Activated CD8-positive, alpha-beta T cell treated with anti-CD3 and anti-CD28 coated beads, Interleukin-2, amount 10 ng/mL, durations not matched to agents 7 days and 5 days (primary cell): ENCODE measurements at regions not wholly inside any gene's neighbourhood (a gene's known extent, or its start where the extent isn't known, plus 50 kb on each side); places are given as distances from the start of the nearest gene placed in this dataset.
"Not testable (repeated sequence)": the region's sequence is repeated elsewhere in the genome, so short reads cannot be mapped to it uniquely, and the experiment has no call there.

ENCODE experiments used
- ATAC-seq: fragments of 150-1000 bp; cut with Tn5 transposase; one replicate; pipeline ENCODE4 v1.10.0; 2021; ENCODE audit warnings: moderate library complexity
- CTCF ChIA-PET: fragments of 350-600 bp; sonication (Branson Sonifier 250); formaldehyde crosslinking; loops from one replicate; lab custom pipeline; 2021; ENCODE audit warnings: antibody characterized with exemption; lab: Charles Lee
- POLR2A ChIA-PET: fragments of 350-600 bp; sonication (Branson Sonifier 250); formaldehyde crosslinking; loops from one replicate; lab custom pipeline; 2021; ENCODE audit warnings: antibody characterized with exemption; lab: Charles Lee
- DNase-seq: peaks from one replicate; pipeline ENCODE4 v3.0.0-alpha.2; 2020
- H3K27ac Mint-ChIP-seq: one replicate; pipeline ENCODE4 v1.8.0; 2021; ENCODE audit warnings: mild to moderate bottlenecking, mixed read lengths
- H3K27me3 Mint-ChIP-seq: one replicate; pipeline ENCODE4 v1.8.0; 2021; ENCODE audit warnings: low read depth, mixed read lengths
- H3K36me3 Mint-ChIP-seq: one replicate; pipeline ENCODE4 v1.8.0; 2021; ENCODE audit warnings: low read depth, mixed read lengths
- H3K4me1 Mint-ChIP-seq: one replicate; pipeline ENCODE4 v1.8.0; 2021; ENCODE audit warnings: low read depth, mixed read lengths
- H3K4me3 Mint-ChIP-seq: one replicate; pipeline ENCODE4 v1.8.0; 2021; ENCODE audit warnings: mild to moderate bottlenecking, mixed read lengths
- H3K9me3 Mint-ChIP-seq: one replicate; pipeline ENCODE4 v1.8.0; 2022; ENCODE audit warnings: mixed read lengths; ENCODE audit not compliant: insufficient read depth

DNA sequence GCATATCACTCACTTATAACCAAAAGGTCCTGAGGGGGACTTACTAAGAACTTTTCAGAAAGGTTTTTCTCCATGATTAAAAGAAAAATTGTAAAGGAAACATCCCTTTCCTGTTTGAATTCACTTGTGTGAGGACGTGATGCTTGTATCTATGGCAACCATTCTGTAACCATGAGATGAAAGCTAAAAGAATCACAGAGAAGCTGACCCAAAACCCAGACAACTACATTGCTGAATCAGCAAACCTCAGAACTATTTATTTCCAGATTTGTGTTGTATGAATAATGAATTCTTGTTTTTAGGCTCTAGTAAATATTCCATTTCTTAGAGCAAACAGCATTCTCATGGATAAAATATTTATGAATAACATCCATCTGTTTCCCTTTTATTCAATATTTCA is 91.2 kb downstream of the RCHY1 start:
- Mint-ChIP-seq H3K27ac (no peak overlapping the region), H3K4me3 (no peak overlapping the region), H3K4me1 (no peaks in the 10 kb centered on the region), H3K27me3 (peaks cover 3% of the 10 kb centered on the region), H3K36me3 (no peaks in the 10 kb centered on the region), H3K9me3 (no peaks in the 10 kb centered on the region)
- DNase-seq (no peak), ATAC-seq (no peak)
- ChIA-PET CTCF (no interaction called here), POLR2A (no interaction called here)

DNA sequence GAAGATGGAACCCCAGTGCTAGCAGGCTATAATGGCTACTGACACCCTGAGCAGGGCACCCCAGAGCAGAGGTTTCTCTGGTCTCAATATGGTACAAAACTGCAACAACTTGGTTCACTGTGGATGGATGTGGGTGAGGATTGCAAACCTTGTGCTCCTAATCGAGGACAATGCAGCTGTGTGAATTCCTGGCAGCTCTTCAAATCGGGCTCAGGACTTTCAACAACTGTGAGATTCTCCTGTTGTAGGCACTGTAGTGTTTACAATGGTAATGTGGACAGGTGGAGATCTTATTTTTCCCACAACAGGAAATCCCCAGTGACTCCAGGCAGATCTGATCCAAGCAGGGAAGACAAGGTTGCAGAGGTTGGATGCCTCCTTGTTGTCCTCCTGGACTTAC is 101.5 kb downstream of the RCHY1 start:
- peaks cover 3% of the 10 kb centered on the region for H3K27me3 Mint-ChIP-seq
- no peaks in the 10 kb centered on the region for H3K4me1 Mint-ChIP-seq
- no peaks in the 10 kb centered on the region for H3K36me3 Mint-ChIP-seq
- no peak for ATAC-seq
- POLR2A ChIA-PET, result no interaction called here
- H3K4me3 Mint-ChIP-seq, result no peak overlapping the region
- no peak overlapping the region for H3K27ac Mint-ChIP-seq
- CTCF ChIA-PET, result no interaction called here
- H3K9me3 Mint-ChIP-seq, result no peaks in the 10 kb centered on the region
- DNase-seq, result no peak

GRCh38 chr4:75398501-75398900 is 115.7 kb downstream of the RCHY1 start:
- H3K36me3 Mint-ChIP-seq, result no peaks in the 10 kb centered on the region

DNA sequence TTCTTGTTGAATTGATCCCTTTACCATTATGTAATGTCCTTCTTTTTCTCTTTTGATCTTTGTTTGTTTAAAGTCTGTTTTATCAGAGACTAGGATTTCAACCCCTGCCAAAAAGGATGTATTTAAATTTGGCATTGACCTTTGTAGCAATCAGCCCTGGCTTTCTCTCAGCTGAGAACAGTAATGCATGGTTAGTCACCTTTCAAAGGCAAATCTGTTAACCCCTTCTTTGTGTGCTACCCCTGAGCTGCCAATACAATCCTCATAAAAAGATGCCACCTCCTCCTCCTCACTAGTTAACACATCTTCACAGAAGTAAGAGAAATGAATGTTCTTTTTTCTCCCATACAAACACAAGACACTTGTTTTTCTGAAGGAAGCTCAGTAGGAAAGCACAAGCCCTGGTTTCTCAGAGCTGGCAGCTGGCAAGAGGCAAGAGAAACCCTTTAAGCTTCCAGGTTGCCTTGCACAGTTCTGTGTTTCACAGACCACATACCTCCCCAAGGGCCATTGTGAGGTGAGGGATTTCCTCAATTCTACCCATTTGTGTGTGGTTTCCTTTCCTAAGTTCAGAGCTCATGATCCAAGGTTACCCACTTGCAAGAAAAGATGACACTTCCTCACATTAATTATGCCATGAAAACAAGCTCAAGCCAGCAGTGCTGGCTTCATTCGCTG is 122.6 kb downstream of the RCHY1 start:
- H3K4me1 Mint-ChIP-seq, result no peaks in the 10 kb centered on the region
- no peaks in the 10 kb centered on the region for H3K36me3 Mint-ChIP-seq
- no peak overlapping the region for H3K4me3 Mint-ChIP-seq
- CTCF ChIA-PET, result no interaction called here
- H3K27me3 Mint-ChIP-seq, result no peaks in the 10 kb centered on the region
- POLR2A ChIA-PET, result no interaction called here
- no peak for ATAC-seq
- H3K27ac Mint-ChIP-seq, result no peak overlapping the region
- no peak for DNase-seq
- no peaks in the 10 kb centered on the region for H3K9me3 Mint-ChIP-seq

More at GRCh38 chr4:75398501-75398900, 115.7 kb downstream of the RCHY1 start:
- H3K4me3 Mint-ChIP-seq, result no peak overlapping the region
- H3K9me3 Mint-ChIP-seq, result no peaks in the 10 kb centered on the region
- ChIA-PET POLR2A (no interaction called here), CTCF (no interaction called here)
- ATAC-seq, result no peak
- no peaks in the 10 kb centered on the region for H3K4me1 Mint-ChIP-seq
- H3K27ac Mint-ChIP-seq, result no peak overlapping the region
- H3K27me3 Mint-ChIP-seq, result no peaks in the 10 kb centered on the region
- DNase-seq, result no peak

DNA sequence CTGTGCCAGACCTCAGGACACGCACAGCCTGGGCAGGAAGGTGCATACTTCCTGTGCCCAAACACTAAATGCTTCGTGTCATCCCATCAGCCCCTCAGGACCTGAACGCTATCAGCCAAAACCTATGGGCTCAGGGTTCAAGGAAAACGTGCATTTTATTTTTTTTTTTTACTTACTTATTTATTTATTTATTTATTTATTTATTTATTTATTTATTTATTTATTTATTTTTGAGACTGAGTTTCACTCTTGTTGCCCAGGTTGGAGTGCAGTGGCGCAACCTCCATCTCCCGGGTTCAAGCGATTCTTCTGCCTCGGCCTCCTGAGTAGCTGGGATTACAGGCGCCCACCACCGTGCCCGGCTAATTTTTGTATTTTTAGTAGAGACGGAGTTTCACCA is 127.8 kb downstream of the RCHY1 start:
- CTCF ChIA-PET, DNase-seq, H3K4me1 Mint-ChIP-seq: not testable (repeated sequence)

DNA sequence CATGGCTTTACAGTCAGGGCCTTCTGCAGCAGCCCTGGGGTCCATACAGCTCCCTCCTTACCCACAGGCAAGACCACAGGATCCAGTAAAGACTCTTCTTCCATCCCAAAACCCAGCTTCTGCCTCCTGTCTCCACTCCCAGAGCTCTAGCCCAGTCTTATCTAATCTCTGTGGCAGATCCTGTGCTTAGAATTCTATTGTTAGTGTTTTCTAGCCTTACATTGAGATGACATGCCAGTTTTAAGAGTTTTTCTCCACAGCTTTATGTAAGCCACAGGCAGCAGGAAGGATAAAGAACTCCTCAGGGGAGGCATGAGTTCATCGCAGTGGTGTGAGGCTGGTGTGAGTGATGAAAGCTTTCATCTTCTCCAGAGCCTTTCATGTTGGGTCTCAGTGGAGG is 129.1 kb downstream of the RCHY1 start:
- H3K27ac Mint-ChIP-seq, result no peak overlapping the region
- H3K36me3 Mint-ChIP-seq, result no peaks in the 10 kb centered on the region
- ATAC-seq, result no peak
- H3K4me1 Mint-ChIP-seq, result no peaks in the 10 kb centered on the region
- H3K9me3 Mint-ChIP-seq, result no peaks in the 10 kb centered on the region
- ChIA-PET CTCF (no interaction called here), POLR2A (no interaction called here)
- H3K4me3 Mint-ChIP-seq, result no peak overlapping the region
- no peaks in the 10 kb centered on the region for H3K27me3 Mint-ChIP-seq
- DNase-seq, result no peak

More for the DNA sequence above, 127.8 kb downstream of the RCHY1 start:
- H3K27ac Mint-ChIP-seq, H3K4me3 Mint-ChIP-seq, H3K36me3 Mint-ChIP-seq, H3K9me3 Mint-ChIP-seq, POLR2A ChIA-PET, H3K27me3 Mint-ChIP-seq, ATAC-seq: not testable (repeated sequence)

DNA sequence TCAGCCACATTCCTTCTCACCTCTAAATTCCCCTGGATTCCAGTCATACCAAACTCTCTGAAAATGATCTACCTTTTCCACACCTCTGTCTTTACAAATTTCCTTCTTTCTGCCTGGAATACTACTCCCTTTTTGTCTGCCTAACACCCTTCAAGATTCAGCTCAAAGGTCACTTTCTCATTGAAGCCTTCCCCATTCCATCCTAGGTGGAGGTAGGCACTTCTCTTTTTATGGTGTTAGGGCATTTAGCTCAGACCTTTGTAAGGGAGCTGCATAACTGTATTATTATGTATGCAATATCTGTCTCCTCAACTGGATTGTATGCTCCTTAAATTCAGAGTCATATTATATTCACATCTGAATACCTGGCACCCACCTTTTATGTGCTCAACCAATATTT is 137.7 kb downstream of the RCHY1 start:
- no peak overlapping the region for H3K27ac Mint-ChIP-seq
- POLR2A ChIA-PET, result no interaction called here
- ATAC-seq (no peak), DNase-seq (no peak)
- H3K9me3 Mint-ChIP-seq, result no peaks in the 10 kb centered on the region
- H3K4me1 Mint-ChIP-seq, result no peaks in the 10 kb centered on the region
- H3K27me3 Mint-ChIP-seq, result no peaks in the 10 kb centered on the region
- no peak overlapping the region for H3K4me3 Mint-ChIP-seq
- CTCF ChIA-PET, result no interaction called here
- H3K36me3 Mint-ChIP-seq, result no peaks in the 10 kb centered on the region

- POLR2A ChIA-PET, result no interaction called here
Observed at GRCh38 chr4:75371915-75372314, 142.3 kb downstream of the RCHY1 start.

DNA sequence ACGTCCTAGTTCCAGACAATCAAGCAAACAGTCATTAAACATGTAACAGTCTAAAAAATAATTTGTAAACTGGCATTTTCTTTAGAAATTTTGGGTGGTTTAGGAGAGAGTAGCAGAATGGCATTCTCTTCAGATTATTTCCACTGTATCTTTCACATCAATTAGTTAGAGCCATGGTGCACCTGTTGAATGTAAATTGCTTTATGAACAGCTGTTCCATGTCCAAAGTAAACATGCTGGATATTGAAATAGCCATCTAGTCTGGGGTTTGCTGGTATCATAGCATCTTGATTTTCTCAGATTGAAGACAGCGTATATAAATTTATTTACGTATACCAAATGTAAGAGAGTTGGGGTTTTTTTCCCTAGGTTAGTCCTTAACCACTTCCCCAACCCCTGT is 143.6 kb downstream of the RCHY1 start:
- H3K4me1 Mint-ChIP-seq, result no peaks in the 10 kb centered on the region
- ATAC-seq, result no peak
- no peak overlapping the region for H3K4me3 Mint-ChIP-seq
- no peak for DNase-seq
- H3K9me3 Mint-ChIP-seq, result no peaks in the 10 kb centered on the region
- no peak overlapping the region for H3K27ac Mint-ChIP-seq
- ChIA-PET POLR2A (no interaction called here), CTCF (no interaction called here)
- H3K27me3 Mint-ChIP-seq, result peaks cover 2% of the 10 kb centered on the region
- H3K36me3 Mint-ChIP-seq, result no peaks in the 10 kb centered on the region

More at GRCh38 chr4:75371915-75372314, 142.3 kb downstream of the RCHY1 start:
- CTCF ChIA-PET, result no interaction called here
- no peaks in the 10 kb centered on the region for H3K36me3 Mint-ChIP-seq
- no peak overlapping the region for H3K4me3 Mint-ChIP-seq
- H3K27me3 Mint-ChIP-seq, result peaks cover 2% of the 10 kb centered on the region
- ATAC-seq, result no peak
- no peaks in the 10 kb centered on the region for H3K9me3 Mint-ChIP-seq
- no peak for DNase-seq
- H3K4me1 Mint-ChIP-seq, result no peaks in the 10 kb centered on the region
- H3K27ac Mint-ChIP-seq, result no peak overlapping the region

DNA sequence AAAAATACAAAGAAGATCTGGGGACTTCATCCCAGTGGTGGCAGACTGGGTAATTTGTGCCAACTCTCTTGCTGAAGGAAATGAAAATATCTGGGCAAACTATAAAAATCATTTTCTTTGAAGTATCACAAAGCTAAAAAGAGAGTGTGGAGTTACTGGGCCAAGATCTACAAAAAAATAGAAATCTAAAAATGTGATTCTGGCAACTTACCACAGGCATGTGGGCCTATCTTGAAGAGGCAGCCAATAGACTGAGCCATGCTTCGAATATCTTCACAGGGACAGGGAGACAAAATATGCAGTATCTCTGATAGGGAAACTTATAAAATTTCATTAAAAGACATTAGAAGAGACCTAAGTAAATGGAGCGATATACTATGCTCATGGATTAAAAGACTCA is 168.8 kb downstream of the RCHY1 start:
- no peak for DNase-seq
- no peak overlapping the region for H3K4me3 Mint-ChIP-seq
- no peaks in the 10 kb centered on the region for H3K27me3 Mint-ChIP-seq
- ChIA-PET CTCF (no interaction called here), POLR2A (no interaction called here)
- H3K36me3 Mint-ChIP-seq, result no peaks in the 10 kb centered on the region
- ATAC-seq, result no peak
- no peaks in the 10 kb centered on the region for H3K4me1 Mint-ChIP-seq
- no peaks in the 10 kb centered on the region for H3K9me3 Mint-ChIP-seq
- no peak overlapping the region for H3K27ac Mint-ChIP-seq

DNA sequence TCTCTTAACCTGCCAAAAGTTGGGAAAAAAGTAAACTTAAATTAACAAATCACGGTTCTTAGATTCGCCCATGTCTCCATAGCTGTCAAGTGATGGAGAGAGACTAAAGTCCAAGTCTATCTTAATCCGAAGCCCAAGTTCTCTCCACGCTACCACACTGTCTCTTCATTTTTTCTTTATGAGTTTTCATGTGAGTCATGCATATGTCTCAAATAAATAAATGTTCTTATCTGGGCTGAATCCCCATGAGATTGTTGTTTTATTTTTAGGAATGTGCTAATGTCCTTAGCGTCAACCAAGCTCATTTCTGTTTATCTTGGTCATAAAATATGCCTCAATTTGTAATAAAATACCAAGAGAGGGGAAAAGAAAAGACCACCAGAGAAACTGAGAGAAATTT is 169.3 kb downstream of the RCHY1 start:
- no peaks in the 10 kb centered on the region for H3K4me1 Mint-ChIP-seq
- no peak overlapping the region for H3K27ac Mint-ChIP-seq
- H3K4me3 Mint-ChIP-seq, result no peak overlapping the region
- H3K9me3 Mint-ChIP-seq, result no peaks in the 10 kb centered on the region
- no peaks in the 10 kb centered on the region for H3K36me3 Mint-ChIP-seq
- POLR2A ChIA-PET, result no interaction called here
- ATAC-seq, result no peak
- no peaks in the 10 kb centered on the region for H3K27me3 Mint-ChIP-seq
- no peak for DNase-seq
- CTCF ChIA-PET, result no interaction called here

- Mint-ChIP-seq H3K9me3 (no peaks in the 10 kb centered on the region), H3K27me3 (no peaks in the 10 kb centered on the region), H3K4me1 (no peaks in the 10 kb centered on the region), H3K4me3 (no peak overlapping the region), H3K36me3 (no peaks in the 10 kb centered on the region), H3K27ac (no peak overlapping the region)
- ATAC-seq, result no peak
- ChIA-PET POLR2A (no interaction called here), CTCF (no interaction called here)
- DNase-seq, result no peak
Observed at GRCh38 chr4:75343333-75343732, 170.9 kb downstream of the RCHY1 start.

- no peaks in the 10 kb centered on the region for H3K36me3 Mint-ChIP-seq
- ATAC-seq, result no peak
- DNase-seq, result no peak
- CTCF ChIA-PET, result no interaction called here
- no peak overlapping the region for H3K27ac Mint-ChIP-seq
- H3K9me3 Mint-ChIP-seq, result no peaks in the 10 kb centered on the region
- POLR2A ChIA-PET, result no interaction called here
- no peak overlapping the region for H3K4me3 Mint-ChIP-seq
- H3K4me1 Mint-ChIP-seq, result no peaks in the 10 kb centered on the region
- no peaks in the 10 kb centered on the region for H3K27me3 Mint-ChIP-seq
Observed at GRCh38 chr4:75340561-75340960, 173.6 kb downstream of the RCHY1 start.
